Naive B cell (primary cell): ENCODE measurements at regions not wholly inside any gene's neighbourhood (a gene's known extent, or its start where the extent isn't known, plus 50 kb on each side); places are given as distances from the start of the nearest gene placed in this dataset.
A peak's percentile ranks its signal among the peaks of the same experiment; 100 is the strongest.

Experiments
- ATAC-seq, 2 donors: fragments of 150-1000 bp; cut with Tn5 transposase; 2 replicates each; pipeline ENCODE4 v1.10.0; 2021; ENCODE audit warnings: low read depth in 2 of 2, mild to moderate bottlenecking in 2 of 2, moderate library complexity in 2 of 2
- DNase-seq: peaks from one replicate; pipeline ENCODE4 v3.0.0; 2022
- H3K27ac Mint-ChIP-seq, 6 donors: one replicate each; pipeline ENCODE4 v1.8.0; 2020 to 2022; ENCODE audit warnings: mild to moderate bottlenecking in 6 of 6, mixed read lengths in 6 of 6, moderate library complexity in 5 of 6, inconsistent platforms in 2 of 6
- H3K27me3 Mint-ChIP-seq, 3 donors: one replicate each; pipeline ENCODE4 v1.8.0; 2021 to 2022; ENCODE audit warnings: mixed read lengths in 3 of 3, mild to moderate bottlenecking in 1 of 3
- H3K36me3 Mint-ChIP-seq, 2 donors: one replicate each; pipeline ENCODE4 v1.8.0; 2020 to 2022; ENCODE audit warnings: mixed read lengths in 2 of 2, inconsistent platforms in 1 of 2, mild to moderate bottlenecking in 1 of 2
- H3K4me1 Mint-ChIP-seq, 3 donors: one replicate each; pipeline ENCODE4 v1.8.0; 2020 to 2022; ENCODE audit warnings: mixed read lengths in 3 of 3, inconsistent platforms in 1 of 3, mild to moderate bottlenecking in 1 of 3, moderate library complexity in 1 of 3
- H3K4me3 Mint-ChIP-seq, 8 donors: one replicate each; pipeline ENCODE4 v1.8.0; 2020 to 2022; ENCODE audit warnings: mild to moderate bottlenecking in 8 of 8, mixed read lengths in 8 of 8, moderate library complexity in 8 of 8, inconsistent platforms in 2 of 8
- H3K9me3 Mint-ChIP-seq, 7 donors: one replicate each; pipeline ENCODE4 v1.8.0; 2020 to 2022; ENCODE audit warnings: mixed read lengths in 7 of 7, mild to moderate bottlenecking in 5 of 7, inconsistent platforms in 2 of 7, moderate library complexity in 1 of 7

DNA sequence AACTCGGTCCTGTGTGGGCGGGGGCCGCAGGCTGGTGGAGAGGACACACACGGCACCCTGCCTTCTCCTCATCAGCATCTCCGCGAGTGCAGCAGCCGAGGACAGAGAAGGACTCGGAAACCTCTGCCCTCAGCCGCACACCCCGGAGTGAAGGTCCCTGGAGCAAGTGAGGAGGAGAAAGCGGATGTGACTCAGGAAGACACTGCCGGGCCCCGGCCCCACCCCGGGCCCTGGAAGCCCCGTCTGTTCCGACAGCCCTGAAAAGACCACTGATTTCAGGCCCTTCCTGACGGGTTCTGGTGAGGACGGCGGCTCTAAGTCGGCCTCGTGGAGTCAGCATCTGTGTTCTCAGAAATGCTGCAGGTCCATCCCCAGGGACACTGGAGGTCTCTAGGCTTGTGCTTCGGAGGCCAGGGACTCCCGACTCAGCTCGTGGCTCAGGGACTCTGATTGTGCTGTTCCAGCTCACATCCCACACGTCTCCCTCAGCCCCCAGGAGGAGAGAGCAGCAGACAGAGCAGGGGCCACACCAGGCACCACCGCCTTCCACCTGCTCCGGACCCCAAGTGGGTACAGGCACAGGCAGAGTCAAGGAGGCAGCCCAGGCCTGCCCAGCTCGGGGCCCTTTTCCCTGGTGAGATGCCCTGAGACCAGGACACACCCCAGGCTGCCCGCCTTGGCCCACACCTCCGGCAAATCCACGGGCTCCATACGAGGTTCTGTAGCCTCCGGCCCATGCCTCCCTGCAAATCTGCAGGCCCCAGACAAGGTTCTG is 134.5 kb upstream of the NKX1-1 start:
- DNase-seq: no peak
- Mint-ChIP-seq H3K36me3 (no peaks in the 10 kb centered on the region), H3K4me1 (no peaks in the 10 kb centered on the region), H3K9me3 (no peaks in the 10 kb centered on the region), H3K4me3 (no peak overlapping the region), H3K27me3 (peaks cover 0 to 6% (median 5%) of the 10 kb centered on the region in 3 donors), H3K27ac (no peak overlapping the region)
- ATAC-seq: no peak

DNA sequence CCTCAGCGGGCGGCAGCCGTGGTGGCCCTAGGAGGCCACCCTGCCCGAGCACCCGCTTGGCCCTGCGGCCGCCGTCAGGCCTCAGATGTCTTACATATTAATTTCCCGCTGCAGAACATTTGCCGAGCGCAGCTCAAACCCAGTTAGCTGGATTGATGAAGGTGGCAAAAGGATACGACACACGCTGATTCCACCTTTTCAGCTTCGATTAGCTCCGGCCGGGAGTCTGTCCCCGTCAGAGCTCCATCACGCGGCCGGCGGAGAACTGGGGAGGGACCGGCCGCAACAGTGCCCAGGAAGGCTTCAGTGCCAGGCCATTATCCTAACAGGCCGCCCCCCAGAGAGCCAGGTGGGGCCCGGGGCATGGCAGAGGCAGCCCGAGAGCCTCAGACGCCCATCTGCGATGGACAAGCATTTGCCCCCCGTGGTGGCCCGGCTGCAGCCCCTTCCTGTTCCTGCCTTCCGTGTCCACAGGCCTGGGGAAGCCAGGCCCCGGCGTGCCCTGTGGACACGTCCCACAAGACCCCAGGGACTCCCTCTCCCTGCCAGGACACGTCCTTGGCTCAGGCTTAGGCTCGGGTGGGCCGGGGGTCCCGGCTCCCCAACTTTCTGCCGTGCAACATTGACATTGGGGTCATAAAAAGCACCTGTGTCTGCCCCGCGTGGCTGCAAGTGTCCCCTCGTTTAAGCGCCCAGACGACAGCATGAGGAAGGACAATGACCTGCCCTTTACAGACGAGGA is 133.8 kb upstream of the NKX1-1 start:
- H3K27ac Mint-ChIP-seq: no peak overlapping the region
- peaks cover 0 to 6% (median 5%) of the 10 kb centered on the region in 3 donors for H3K27me3 Mint-ChIP-seq
- H3K36me3 Mint-ChIP-seq: no peaks in the 10 kb centered on the region
- no peaks in the 10 kb centered on the region for H3K4me1 Mint-ChIP-seq
- ATAC-seq (no peak), DNase-seq (no peak)
- no peak overlapping the region for H3K4me3 Mint-ChIP-seq
- H3K9me3 Mint-ChIP-seq: no peaks in the 10 kb centered on the region

DNA sequence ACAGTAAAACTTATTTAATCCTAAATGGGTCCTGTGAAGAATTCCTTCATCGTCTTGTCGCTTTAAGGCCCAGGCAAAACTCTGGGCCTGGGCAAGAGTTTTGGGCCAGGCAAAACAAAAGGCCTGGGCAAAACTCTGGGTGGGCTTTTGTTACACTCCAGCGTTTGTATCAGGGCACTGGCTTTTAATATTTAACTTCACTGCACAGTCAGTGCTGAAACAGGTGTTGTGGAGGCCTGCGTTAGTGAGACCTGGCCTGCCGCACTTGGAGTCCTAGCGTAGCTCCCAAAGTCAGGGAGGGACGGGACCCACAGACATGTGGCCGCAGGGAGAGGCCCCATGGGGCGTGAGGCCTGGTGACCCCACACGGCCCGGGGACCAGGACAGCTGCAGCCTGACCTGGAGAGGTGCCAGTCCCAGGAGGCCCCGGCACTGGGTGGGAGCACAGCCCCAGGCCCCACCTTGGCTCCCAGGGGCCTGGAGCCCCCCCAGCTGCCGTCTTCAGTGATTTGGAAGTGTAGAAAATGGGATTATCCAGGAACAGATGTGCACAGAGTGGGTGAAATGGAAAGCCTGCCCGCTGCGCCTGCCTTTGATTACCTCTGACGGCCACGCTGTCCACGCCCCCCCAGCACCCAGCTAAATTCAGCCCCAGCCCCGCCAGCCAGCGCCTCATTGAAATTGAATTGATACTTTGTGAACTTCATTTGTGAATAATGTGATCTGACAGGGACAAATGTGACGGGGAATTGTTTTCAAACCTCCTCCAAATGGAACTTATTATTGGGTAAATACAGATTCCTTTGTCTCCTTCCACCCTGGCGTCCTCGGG is 132.9 kb upstream of the NKX1-1 start:
- Mint-ChIP-seq H3K27ac (no peak overlapping the region), H3K4me1 (no peaks in the 10 kb centered on the region), H3K9me3 (no peaks in the 10 kb centered on the region), H3K27me3 (peaks cover 0 to 9% (median 5%) of the 10 kb centered on the region in 3 donors), H3K36me3 (no peaks in the 10 kb centered on the region), H3K4me3 (peak overlapping the region in 1 of 8 donors; percentile 47)
- no peak for DNase-seq
- no peak for ATAC-seq

DNA sequence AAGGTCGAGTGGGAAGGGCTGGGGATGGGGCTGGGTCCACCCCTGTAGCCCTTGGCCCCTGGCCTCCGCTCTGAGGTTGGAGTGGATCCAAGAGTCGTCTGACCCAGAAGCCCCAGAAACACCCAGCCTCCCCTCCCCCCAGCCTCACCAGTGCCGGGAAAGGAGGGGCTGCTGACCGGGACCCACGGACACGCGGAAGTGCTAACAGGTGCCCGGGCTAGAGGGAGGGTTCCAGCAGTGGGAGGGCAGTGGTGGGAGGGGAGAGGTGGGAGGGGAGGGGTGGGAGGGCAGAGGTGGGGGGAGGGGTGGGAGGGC is 131.8 kb upstream of the NKX1-1 start:
- ATAC-seq (no peak), DNase-seq (no peak)
- Mint-ChIP-seq H3K4me3 (no peak overlapping the region), H3K4me1 (peaks cover 0 to 5% (median 0%) of the 10 kb centered on the region in 3 donors), H3K27me3 (peaks cover 0 to 18% (median 5%) of the 10 kb centered on the region in 3 donors), H3K36me3 (no peaks in the 10 kb centered on the region), H3K9me3 (no peaks in the 10 kb centered on the region), H3K27ac (no peak overlapping the region)

DNA sequence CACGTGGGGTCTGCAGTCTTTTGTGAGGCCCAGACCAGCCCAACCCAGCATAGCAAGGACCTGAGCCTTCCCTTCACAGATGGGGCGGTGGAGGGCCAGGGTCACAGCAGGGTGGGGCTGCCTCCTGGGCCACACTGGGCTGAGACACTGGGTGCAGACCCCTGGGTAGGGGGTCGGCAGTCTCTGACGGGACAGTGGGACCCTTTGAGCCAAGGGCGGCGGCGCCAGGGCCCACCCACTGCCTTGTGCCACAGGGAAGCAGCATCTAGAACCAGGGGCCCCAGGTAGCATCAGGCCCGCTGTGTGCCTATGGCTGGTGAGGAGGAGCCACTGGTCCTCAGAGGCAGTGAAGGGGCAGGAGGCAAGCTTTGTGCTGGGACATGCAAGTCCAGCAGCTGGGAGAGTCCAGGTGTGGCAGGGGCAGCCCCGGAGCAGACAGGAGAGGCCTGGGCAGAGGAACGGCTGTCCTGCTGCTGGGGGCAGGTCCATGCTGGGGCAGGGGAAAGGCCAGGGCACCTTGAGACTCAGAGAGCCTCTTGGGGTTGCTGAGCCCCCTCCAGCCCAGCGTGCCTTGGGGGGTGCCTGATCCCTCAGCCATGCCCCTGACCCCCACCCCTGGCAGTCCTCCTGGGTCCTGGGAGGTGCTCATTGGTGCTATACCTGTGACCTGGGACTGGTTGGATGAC is 131.3 kb upstream of the NKX1-1 start:
- no peak for DNase-seq

DNA sequence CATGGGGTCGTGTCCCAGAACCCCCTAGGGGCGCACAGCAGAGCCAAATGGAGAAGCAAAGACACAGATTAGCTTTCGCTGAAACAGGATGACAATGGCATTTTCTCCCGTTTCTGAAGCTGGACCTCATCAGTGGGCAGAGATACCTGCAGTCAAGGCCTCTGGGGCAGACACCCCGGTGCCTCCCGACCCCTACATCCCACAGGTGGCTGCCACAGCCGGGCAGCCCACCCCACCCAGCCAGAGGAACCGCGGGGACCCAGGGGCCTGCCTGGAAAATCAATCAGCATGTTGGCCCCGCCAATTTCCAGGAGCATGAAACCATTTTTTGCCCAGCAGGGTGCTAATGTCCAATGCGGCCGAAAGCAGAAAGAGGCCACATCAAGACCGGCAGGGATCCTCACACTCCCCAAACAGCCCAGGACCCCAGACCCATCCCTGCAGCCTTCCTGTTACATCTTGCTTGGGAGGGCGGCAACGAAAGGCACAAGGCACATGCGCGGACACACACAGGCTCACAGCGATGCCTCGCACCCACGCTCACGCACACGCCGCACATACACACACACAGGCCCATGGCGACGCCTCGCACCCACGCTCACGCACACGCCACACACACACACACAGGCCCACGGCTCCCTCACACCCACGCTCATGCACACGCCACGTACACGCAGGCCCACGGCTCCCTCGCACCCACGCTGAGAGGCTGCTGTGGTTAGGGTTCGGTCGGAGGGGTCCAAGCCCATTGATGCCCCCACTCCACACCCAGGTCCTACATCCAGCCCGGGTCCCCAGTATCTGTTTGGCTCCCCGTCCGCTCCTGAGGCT is 130.6 kb upstream of the NKX1-1 start:
- DNase-seq: no peak
- H3K27ac Mint-ChIP-seq: peak overlapping the region in 1 of 6 donors; percentile 54
- peaks cover 0 to 5% (median 0%) of the 10 kb centered on the region in 3 donors for H3K4me1 Mint-ChIP-seq
- peak overlapping the region in 1 of 8 donors; percentile 22 for H3K4me3 Mint-ChIP-seq
- ATAC-seq: no peak
- H3K36me3 Mint-ChIP-seq: no peaks in the 10 kb centered on the region
- no peaks in the 10 kb centered on the region for H3K9me3 Mint-ChIP-seq
- H3K27me3 Mint-ChIP-seq: peaks cover 0 to 21% (median 6%) of the 10 kb centered on the region in 3 donors

More for the DNA sequence above, 131.3 kb upstream of the NKX1-1 start:
- H3K9me3 Mint-ChIP-seq: no peaks in the 10 kb centered on the region
- peaks cover 0 to 5% (median 0%) of the 10 kb centered on the region in 3 donors for H3K4me1 Mint-ChIP-seq
- no peak for ATAC-seq
- H3K4me3 Mint-ChIP-seq: no peak overlapping the region
- no peak overlapping the region for H3K27ac Mint-ChIP-seq
- H3K27me3 Mint-ChIP-seq: peaks cover 0 to 22% (median 5%) of the 10 kb centered on the region in 3 donors
- H3K36me3 Mint-ChIP-seq: no peaks in the 10 kb centered on the region

DNA sequence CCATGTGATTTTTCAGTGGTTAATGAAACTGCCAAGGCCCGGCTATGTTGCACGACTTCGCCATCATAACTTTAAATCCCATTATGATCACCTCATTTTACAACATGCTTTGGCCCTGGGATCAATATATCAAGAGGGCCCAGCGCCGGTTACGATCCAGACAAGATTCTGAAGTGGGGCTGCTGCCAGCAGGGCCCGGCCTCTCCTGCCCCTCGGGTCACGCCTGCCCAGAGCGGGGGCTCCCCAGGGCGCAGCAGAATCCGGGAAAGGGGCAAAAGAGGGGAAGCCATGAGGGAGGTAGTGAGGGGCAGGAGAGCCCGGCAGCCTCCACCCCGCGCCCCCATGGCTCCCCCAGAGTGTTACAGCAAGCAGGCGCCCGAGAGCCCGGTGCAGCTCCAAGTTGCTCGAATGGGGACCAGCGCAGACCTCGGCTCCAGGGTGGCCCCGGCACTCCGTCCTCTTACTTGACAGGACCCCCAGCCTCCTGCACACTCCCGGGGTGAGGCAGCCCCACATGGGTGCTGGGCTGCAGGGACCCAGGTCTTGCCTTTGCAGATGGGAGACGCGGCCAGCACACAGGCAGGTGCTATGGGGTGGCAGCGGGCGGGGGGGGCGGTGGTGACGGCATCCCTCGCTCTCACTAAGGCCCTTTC is 129.8 kb upstream of the NKX1-1 start:
- H3K4me3 Mint-ChIP-seq: no peak overlapping the region
- peaks cover 3 to 27% (median 12%) of the 10 kb centered on the region in 3 donors for H3K27me3 Mint-ChIP-seq
- H3K9me3 Mint-ChIP-seq: no peaks in the 10 kb centered on the region
- ATAC-seq (no peak), DNase-seq (no peak)
- H3K27ac Mint-ChIP-seq: no peak overlapping the region
- no peaks in the 10 kb centered on the region for H3K36me3 Mint-ChIP-seq
- H3K4me1 Mint-ChIP-seq: peaks cover 0 to 5% (median 0%) of the 10 kb centered on the region in 3 donors

DNA sequence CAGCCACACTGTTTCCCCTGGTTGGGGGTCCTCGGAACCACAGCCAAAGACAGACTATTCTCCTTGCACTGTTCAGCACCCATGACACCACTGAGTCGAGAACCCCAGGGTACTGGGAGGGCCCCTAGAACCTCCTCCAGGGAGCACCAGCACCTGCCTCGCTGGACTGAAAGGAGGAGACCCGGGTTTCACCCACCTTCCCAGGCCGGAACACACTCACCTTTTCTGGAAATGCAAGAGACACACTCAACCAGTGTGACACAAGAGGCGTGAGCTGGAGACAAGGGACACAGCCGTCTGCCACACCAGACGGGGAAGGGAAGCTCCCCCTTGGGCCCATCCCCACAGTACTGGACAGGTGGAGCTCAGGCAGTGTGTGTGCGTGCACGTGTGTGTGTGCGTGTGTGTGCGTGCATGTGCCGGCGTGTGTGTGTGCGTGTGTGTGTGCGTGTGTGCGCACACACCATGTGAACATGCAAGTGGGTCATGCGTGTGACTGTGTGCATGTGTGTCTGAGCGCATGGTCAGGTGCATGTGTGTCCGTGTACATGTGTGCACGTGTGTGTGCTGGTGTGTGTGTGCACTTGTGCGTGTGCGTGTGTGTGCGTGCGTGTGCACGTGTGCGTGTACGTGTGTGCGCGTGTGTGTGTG is 128.8 kb upstream of the NKX1-1 start:
- Mint-ChIP-seq H3K4me3 (peak overlapping the region in 1 of 8 donors; percentile 53), H3K4me1 (peaks cover 0 to 5% (median 0%) of the 10 kb centered on the region in 3 donors), H3K27ac (no peak overlapping the region), H3K9me3 (no peaks in the 10 kb centered on the region), H3K36me3 (no peaks in the 10 kb centered on the region), H3K27me3 (peaks cover 3 to 34% (median 12%) of the 10 kb centered on the region in 3 donors)
- ATAC-seq (no peak), DNase-seq (no peak)

DNA sequence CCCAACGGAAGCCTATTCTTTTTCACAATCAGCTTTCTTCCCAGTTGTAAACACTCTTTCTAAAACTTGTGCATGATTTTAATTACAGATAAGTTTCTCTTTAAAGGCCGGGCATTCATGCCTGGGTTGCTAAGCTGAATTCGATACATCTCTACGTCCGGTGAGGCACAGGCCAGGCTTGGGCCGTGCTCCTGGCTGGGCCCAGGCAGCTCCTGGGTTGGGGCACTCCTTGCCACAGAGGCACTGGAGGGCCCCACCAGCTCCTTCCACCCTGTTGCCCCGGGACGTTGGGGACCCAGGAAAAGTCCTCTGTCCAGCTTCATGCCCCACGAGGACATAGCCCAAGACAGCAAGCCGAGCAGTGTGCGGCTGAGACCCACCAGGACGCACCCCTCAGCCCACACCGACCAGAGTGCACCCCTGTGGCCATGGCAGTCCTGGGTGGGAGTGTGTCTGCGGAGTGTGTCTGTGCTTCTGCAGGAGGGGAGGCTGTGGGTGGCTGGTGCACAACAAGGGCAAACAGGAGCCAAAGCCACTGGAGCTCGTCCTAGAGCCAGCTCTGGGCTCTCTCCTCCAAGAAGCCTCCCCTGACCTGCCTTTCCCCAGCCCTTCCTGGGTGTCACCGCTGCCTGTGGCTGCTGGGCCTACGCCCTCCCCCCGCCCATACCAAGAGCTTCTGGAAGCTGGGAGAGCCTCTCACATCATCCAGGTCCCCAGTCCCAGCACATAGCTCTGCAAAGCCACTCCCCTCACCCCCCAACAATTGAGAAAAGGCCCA is 128.0 kb upstream of the NKX1-1 start:
- Mint-ChIP-seq H3K27ac (no peak overlapping the region), H3K36me3 (no peaks in the 10 kb centered on the region), H3K9me3 (no peaks in the 10 kb centered on the region), H3K4me3 (no peak overlapping the region), H3K4me1 (peaks cover 0 to 5% (median 0%) of the 10 kb centered on the region in 3 donors), H3K27me3 (peaks cover 6 to 41% (median 15%) of the 10 kb centered on the region in 3 donors)
- ATAC-seq: no peak
- no peak for DNase-seq

DNA sequence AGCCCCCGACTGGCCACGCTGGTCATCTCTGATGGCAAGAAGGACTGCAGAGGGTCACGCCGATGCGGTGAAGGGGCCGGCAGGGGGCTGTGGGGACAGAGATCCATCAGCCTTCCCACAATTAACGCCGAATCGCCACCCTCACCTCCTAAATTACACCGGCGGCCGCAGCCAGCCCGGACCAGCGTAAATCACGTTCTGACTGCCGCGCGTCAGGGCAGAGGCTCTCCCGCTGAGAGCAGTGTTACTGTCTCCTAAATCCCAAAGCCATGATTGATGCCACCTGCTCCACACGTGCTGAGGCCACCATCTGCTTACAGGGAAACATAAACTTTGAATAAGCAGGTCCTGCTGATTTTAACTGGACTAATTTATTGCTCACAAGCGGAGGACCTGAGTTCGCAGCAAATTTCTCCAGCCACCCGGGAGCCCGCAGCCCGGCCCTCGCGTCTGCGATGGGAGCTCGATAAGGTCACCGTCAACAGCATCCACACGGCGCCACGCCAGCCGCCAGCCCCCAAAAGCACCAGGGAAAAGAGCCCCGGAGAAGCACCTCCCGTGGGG is 127.3 kb upstream of the NKX1-1 start:
- ATAC-seq (no peak), DNase-seq (no peak)
- Mint-ChIP-seq H3K4me3 (peak overlapping the region in 1 of 8 donors; percentile 84), H3K36me3 (no peaks in the 10 kb centered on the region), H3K4me1 (peaks cover 0 to 5% (median 0%) of the 10 kb centered on the region in 3 donors), H3K9me3 (no peaks in the 10 kb centered on the region), H3K27me3 (peaks cover 12 to 48% (median 20%) of the 10 kb centered on the region in 3 donors), H3K27ac (no peak overlapping the region)
